NCI-H460 (cell line): ENCODE measurements at regions not wholly inside any gene's neighbourhood (a gene's known extent, or its start where the extent isn't known, plus 50 kb on each side); places are given as distances from the start of the nearest gene placed in this dataset.

Source experiments
- DNase-seq: peaks from one replicate; pipeline ENCODE4 v3.0.0-alpha.2; 2016; ENCODE audit warnings: low read depth; ENCODE audit errors: extremely low read depth

- DNase-seq, result no peak
These were observed 56.6 kb upstream of the SMOC2 start for GRCh38 chr6:168384045-168385036.

GRCh38 chr6:168385037-168385759 lies 55.8 kb upstream of the SMOC2 start:
- DNase-seq, result no peak

GRCh38 chr6:168385858-168386735 lies 54.9 kb upstream of the SMOC2 start:
- DNase-seq, result no peak

GRCh38 chr6:168386973-168387372 lies 54.0 kb upstream of the SMOC2 start:
- DNase-seq, result no peak

GRCh38 chr6:168387426-168387825 lies 53.6 kb upstream of the SMOC2 start:
- no peak for DNase-seq

GRCh38 chr6:168387911-168388310 lies 53.1 kb upstream of the SMOC2 start:
- no peak for DNase-seq

- no peak for DNase-seq
These were observed 52.0 kb upstream of the SMOC2 start for GRCh38 chr6:168388641-168389633.

- DNase-seq, result no peak
These were observed 50.1 kb upstream of the SMOC2 start for GRCh38 chr6:168390749-168391420.
